ENCODE measurements at regions not wholly inside any gene's neighbourhood (a gene's known extent, or its start where the extent isn't known, plus 50 kb on each side); places are given as distances from the start of the nearest gene placed in this dataset.

- Histone ChIP-seq H3K36me3 (no peaks in the 10 kb centered on the region), H3K4me1 (peaks cover 23% of the 10 kb centered on the region), H3K9me3 (replicated peaks) (no peaks in the 10 kb centered on the region), H3K27me3 (ENCODE audit: low read depth) (peaks cover 98% of the 10 kb centered on the region), H3K27ac (replicated peaks) (no peak overlapping the region), H3K4me3 (peak overlapping the region; percentile 18)
- TF ChIP-seq, protein P1, sequence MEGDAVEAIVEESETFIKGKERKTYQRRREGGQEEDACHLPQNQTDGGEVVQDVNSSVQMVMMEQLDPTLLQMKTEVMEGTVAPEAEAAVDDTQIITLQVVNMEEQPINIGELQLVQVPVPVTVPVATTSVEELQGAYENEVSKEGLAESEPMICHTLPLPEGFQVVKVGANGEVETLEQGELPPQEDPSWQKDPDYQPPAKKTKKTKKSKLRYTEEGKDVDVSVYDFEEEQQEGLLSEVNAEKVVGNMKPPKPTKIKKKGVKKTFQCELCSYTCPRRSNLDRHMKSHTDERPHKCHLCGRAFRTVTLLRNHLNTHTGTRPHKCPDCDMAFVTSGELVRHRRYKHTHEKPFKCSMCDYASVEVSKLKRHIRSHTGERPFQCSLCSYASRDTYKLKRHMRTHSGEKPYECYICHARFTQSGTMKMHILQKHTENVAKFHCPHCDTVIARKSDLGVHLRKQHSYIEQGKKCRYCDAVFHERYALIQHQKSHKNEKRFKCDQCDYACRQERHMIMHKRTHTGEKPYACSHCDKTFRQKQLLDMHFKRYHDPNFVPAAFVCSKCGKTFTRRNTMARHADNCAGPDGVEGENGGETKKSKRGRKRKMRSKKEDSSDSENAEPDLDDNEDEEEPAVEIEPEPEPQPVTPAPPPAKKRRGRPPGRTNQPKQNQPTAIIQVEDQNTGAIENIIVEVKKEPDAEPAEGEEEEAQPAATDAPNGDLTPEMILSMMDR (IDR thresholded peaks at IDR 0.05; ENCODE audit: borderline replicate concordance): no peak
- no peak for DNase-seq
- intact Hi-C loops (cut with micrococcal nuclease): no loop called here
Measured at GRCh38 chr4:41865981-41866798, 69.0 kb upstream of the TMEM33 start.

- Histone ChIP-seq H3K4me3 (no peak overlapping the region), H3K36me3 (no peaks in the 10 kb centered on the region), H3K4me1 (peaks cover 23% of the 10 kb centered on the region), H3K27ac (replicated peaks) (no peak overlapping the region), H3K27me3 (ENCODE audit: low read depth) (peaks cover 98% of the 10 kb centered on the region), H3K9me3 (replicated peaks) (no peaks in the 10 kb centered on the region)
- TF ChIP-seq, protein P1 (IDR thresholded peaks at IDR 0.05; ENCODE audit: borderline replicate concordance): no peak
- DNase-seq: no peak
- intact Hi-C loops (cut with micrococcal nuclease): no loop called here
Measured at GRCh38 chr4:41865306-41865980, 69.8 kb upstream of the TMEM33 start.

DNA sequence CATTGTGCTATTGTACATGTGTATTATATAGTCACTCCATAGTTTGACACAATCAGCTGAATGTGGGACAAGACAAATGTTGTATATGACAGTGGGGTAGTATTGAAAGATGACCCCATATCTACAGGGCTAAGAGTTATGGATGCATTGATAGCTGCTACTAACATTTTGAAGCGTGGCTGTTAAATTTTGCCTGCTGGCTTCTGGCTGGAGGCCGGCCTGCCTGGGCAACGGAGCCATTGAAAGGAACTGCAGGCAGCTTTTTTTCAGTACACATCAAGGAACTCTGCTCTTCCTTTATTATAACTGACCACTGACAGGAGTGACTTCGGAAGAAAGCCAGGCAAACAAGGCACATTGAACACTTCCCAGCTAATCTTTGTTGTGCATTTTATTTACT is 76.1 kb upstream of the TMEM33 start:
- intact Hi-C loops (cut with micrococcal nuclease): no loop called here
- no peaks in the 10 kb centered on the region for H3K36me3 ChIP-seq
- DNase-seq: no peak
- no peak overlapping the region for H3K27ac ChIP-seq (replicated peaks)
- peaks cover 96% of the 10 kb centered on the region for H3K27me3 ChIP-seq (ENCODE audit: low read depth)
- H3K4me1 ChIP-seq: no peaks in the 10 kb centered on the region
- no peaks in the 10 kb centered on the region for H3K9me3 ChIP-seq (replicated peaks)
- TF ChIP-seq, protein P1 (IDR thresholded peaks at IDR 0.05; ENCODE audit: borderline replicate concordance): no peak
- H3K4me3 ChIP-seq: no peak overlapping the region

- Histone ChIP-seq H3K4me3 (no peak overlapping the region), H3K27me3 (ENCODE audit: low read depth) (peaks cover 97% of the 10 kb centered on the region)
- no peak for DNase-seq
Measured at GRCh38 chr4:41857226-41857641, 78.0 kb upstream of the TMEM33 start.

GRCh38 chr4:41856797-41857196 is 78.4 kb upstream of the TMEM33 start:
- intact Hi-C loops (cut with micrococcal nuclease): no loop called here
- peaks cover 97% of the 10 kb centered on the region for H3K27me3 ChIP-seq (ENCODE audit: low read depth)
- TF ChIP-seq, protein P1 (IDR thresholded peaks at IDR 0.05; ENCODE audit: borderline replicate concordance): no peak

More at GRCh38 chr4:41857226-41857641, 78.0 kb upstream of the TMEM33 start:
- intact Hi-C loops (cut with micrococcal nuclease): no loop called here
- Histone ChIP-seq H3K9me3 (replicated peaks) (no peaks in the 10 kb centered on the region), H3K36me3 (no peaks in the 10 kb centered on the region), H3K4me1 (no peaks in the 10 kb centered on the region), H3K27ac (replicated peaks) (no peak overlapping the region)
- TF ChIP-seq, protein P1 (IDR thresholded peaks at IDR 0.05; ENCODE audit: borderline replicate concordance): no peak

More at GRCh38 chr4:41856797-41857196, 78.4 kb upstream of the TMEM33 start:
- DNase-seq: no peak
- no peak overlapping the region for H3K4me3 ChIP-seq
- no peaks in the 10 kb centered on the region for H3K9me3 ChIP-seq (replicated peaks)
- no peak overlapping the region for H3K27ac ChIP-seq (replicated peaks)
- H3K36me3 ChIP-seq: no peaks in the 10 kb centered on the region
- H3K4me1 ChIP-seq: no peaks in the 10 kb centered on the region

Data from left ventricle myocardium inferior (tissue), 1 donor.